ENCODE measurements at regions not wholly inside any gene's neighbourhood (a gene's known extent, or its start where the extent isn't known, plus 50 kb on each side); places are given as distances from the start of the nearest gene placed in this dataset.

DNA sequence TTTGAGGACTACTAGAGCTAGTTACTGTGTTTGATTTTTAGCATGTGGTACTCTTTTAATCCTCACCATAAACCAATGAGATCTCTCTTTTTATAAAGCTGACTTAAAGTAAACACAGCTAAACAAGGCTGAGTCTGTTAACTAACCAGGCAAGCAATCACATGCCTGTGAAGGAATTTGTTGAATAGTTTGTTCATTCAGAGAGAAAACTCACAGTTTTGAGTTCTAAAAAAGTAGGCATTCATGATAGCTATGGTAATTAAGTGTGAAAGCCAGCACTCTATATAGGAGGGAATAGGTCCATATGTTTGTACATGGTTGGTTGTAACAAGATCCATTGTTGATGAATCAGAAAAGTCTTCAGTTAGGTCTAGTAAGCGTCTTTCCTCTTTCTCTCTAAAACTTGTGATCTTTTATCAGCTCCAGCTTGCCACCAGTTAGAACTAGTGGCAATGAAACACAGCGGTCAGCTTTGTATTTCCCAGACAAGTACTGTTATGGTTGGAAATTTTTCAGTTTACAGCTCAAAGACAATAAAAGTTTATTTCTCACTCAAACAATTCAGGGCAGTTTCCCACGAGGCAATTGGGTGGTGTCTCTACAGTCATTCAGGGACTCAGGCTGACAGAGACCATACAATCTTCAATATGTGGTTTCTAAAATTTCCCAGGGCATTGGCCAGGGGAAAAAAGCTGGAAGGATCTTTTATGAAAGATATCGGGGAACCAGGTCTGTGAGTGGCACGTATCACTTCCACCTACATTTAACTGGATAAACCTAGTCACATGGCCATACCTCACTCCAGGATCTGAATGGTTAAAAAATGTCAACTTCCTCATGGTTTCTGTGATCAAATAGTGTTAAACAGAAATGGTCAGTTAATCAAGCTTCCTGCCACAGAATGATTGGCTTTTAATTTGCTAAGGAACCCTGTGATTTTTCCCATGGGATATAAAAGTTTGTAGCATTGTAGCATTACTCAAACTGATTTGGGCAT, 203.1 kb downstream of the KIF21A start (continued):
- TF ChIP-seq, protein P1, sequence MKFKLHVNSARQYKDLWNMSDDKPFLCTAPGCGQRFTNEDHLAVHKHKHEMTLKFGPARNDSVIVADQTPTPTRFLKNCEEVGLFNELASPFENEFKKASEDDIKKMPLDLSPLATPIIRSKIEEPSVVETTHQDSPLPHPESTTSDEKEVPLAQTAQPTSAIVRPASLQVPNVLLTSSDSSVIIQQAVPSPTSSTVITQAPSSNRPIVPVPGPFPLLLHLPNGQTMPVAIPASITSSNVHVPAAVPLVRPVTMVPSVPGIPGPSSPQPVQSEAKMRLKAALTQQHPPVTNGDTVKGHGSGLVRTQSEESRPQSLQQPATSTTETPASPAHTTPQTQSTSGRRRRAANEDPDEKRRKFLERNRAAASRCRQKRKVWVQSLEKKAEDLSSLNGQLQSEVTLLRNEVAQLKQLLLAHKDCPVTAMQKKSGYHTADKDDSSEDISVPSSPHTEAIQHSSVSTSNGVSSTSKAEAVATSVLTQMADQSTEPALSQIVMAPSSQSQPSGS (IDR thresholded peaks at IDR 0.05; ENCODE audit: low read length) = no peak
- TF ChIP-seq SP4 (IDR thresholded peaks at IDR 0.05; ENCODE audit: low read length) = no peak
- TF ChIP-seq SRF (IDR thresholded peaks at IDR 0.05; ENCODE audit: low read depth, low read length) = no peak
- TF ChIP-seq SP1 (IDR thresholded peaks at IDR 0.05; ENCODE audit: low read depth, low read length) = no peak
- no peak for TF ChIP-seq NANOG (IDR thresholded peaks at IDR 0.05; ENCODE audit: insufficient read depth, low read depth, low read length, poor library complexity, severe bottlenecking)
- TF ChIP-seq HDAC6 (IDR thresholded peaks at IDR 0.05; ENCODE audit: low read depth, low read length) = no peak
- no peak for TF ChIP-seq CHD2 (IDR thresholded peaks at IDR 0.05; ENCODE audit: low read length)
